NCI-H146 treated with DMSO at 0.1 percent for 48 hours (cell line): ENCODE measurements at regions not wholly inside any gene's neighbourhood (a gene's known extent, or its start where the extent isn't known, plus 50 kb on each side); places are given as distances from the start of the nearest gene placed in this dataset.

Experiments used
- DNase-seq: peaks from one replicate; lab custom pipeline; 2025; ENCODE audit not compliant: unreplicated experiment; lab: John Stamatoyannopoulos, UW

DNA sequence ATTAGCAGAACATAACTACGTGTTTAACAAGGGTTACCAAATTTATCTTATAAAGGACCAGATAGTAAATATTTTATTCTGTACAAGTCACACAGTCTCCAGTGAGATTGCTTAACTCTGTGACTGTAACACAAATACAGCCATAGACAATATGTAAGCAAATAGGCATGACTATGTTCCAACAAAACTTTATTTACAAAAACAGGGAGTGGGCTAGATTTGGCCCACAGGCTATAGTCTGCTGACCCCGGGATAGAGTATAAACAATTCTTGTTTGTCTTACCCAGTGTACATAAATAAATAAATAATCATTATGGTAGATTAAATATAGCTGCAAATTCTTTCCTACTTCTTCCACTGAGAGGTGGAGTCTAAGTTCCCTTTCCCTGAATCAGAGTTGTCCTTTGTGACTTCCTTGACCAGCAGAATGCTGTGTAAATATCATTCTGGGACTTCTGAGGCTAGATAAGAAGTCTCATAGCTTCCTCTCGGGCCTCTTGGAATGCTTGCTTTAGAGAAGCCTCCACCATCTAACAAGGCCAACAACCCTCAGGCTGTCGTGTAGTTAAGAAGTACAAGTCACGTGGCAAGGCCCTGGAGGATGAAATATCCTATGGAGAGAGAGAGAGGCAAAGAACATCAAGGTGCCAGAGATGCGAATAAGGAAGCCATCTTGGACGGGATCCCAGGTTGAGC is 59.1 kb upstream of the TMEM244 start:
- no peak for DNase-seq

DNA sequence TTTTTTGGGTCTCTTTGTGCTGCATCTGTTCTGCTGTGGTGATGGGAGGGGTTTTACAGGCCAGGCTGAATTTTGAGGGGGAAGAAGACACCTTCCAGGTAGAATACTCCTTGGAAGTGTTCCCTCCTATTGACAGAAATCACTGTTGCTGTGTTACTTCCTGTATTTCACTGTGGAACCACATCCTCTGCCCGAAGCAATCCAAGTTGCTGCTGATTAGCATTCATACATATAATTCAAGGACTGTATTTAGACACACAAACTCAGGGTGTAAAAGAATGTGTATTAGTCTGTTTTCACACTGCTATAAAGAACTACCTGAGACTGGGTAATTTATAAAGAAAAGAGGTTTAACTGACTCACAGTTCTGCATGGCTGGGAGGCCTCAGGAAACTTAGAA is 50.6 kb upstream of the TMEM244 start:
- no peak for DNase-seq
